HG03060 (cell line): ENCODE measurements at regions not wholly inside any gene's neighbourhood (a gene's known extent, or its start where the extent isn't known, plus 50 kb on each side); places are given as distances from the start of the nearest gene placed in this dataset.

Experiments
- ATAC-seq: cut with Tn5 transposase; IDR thresholded peaks from one replicate; pipeline ENCODE4 v1.9.1; 2021; ENCODE audit warnings: low read depth, moderate number of reproducible peaks; ENCODE audit not compliant: unreplicated experiment

DNA sequence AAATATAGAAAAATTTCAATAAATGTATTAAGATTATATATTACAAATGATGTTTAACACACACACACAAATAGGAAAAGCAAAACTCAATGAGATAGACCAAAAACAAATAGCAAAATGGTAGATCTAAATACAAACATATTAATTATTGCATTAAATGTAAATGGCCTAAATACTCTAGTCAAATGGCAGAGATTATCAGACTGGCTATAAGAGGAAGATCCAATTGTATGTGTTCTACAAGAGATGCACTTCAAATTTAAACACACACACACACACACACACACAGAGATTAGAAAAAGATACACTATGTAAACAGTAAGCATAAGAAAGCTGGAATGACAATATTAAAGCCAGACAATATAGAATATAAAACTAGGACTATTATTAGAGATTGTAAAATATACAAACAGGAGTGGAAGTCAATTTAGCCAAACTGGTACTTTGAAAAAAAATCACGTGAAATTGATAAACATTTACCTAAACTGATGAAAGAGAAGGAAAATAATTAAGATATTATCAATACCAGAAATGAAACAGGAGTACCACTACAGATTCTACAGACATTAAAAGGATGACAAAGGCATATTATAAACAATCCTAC is 150.5 kb downstream of the TBXT start:
- ATAC-seq = no peak

DNA sequence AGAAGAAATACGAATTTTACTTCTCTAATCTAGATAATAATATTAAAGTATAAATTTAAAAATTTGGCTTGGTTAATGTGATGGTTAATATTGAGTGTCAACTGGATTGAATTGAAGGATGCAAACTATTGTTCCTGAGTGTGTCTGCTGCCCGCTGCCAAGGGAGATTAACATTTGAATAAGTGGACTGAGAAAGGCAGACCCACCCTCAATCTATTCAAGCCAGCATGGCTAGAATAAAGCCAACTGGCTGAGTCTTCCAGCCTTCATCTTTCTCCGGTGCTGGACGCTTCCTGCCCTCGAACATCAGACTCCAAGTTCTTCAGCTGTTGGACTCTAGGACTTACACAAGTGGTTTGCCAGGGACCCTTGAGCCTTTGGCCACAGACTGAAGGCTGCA is 152.7 kb downstream of the TBXT start:
- ATAC-seq = no peak

- no peak for ATAC-seq
Measured at GRCh38 chr6:166010136-166010960, 157.3 kb downstream of the TBXT start.

DNA sequence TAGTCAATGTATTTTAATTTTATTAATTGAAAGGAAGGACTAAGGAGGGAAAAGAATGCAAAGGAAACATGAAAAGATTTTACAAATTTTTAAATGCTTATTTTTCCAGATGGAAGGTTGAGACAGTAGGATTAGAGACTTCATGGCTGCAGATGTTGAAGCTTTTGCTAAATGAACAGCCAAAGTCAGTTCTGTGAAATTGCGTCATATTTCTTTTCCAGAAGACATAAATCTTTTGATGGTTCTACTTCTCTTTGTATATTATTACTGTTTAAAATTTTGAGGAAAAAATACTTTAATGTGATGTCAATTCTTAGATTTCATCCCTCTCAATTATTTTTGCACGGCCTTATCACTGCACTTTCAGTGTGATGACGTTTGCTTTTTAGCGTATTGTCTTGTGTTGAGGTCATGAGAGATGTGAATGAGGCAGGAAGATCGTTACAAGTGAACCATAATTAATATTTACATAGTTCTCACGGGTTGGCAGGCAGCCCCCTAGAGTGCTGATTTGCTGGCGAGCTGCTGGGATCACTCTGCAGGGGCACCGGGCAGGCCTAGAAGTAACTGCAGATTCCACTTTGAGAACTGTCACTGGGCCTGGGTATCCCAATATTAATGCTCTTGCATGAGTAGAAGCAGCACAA is 158.1 kb downstream of the TBXT start:
- no peak for ATAC-seq

DNA sequence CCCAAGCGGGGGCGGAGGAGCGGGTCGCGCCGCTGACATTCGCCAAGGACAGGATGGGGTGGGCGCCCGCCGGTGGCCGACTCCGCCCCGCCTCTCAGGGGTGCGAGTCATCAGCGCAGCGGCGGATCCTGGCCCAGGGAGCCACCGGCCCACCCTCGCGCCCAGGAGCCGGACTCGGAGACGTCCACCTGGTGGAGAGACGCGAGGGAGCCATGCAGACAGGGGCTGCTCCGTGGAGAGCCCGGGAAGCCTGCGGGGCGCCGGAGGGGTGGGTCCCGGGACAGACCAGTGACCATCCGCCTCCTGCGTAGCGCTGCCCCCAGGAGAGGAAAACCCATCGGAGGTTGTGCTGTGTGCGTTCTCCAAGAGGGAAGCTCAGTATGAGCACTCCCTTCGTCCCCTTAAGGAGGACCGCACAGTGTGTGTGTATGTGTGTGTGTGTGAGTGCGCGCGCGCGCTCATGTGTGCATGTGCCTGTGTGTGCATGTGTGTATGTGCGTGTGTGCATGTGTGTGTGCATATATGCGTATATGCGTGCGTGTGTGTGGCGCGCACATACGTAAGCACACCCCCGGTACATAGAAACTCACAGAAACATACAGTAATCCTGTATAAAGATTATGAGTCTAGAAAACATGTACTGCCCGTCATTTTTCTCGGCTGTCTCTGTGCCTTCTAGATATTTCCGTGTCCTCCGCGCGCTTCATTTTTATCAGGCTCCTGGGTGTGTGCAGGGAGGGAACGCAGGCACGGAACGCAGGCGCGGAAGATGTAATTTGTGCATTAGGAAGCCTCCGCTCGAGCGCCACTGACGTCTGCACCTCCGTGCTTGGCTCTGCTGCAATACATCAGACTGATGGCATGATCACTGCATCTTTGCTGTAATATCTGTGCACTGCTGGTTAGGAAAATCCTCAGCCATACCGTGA is 158.9 kb downstream of the TBXT start:
- no peak for ATAC-seq

GRCh38 chr6:166007349-166008263 is 160.0 kb downstream of the TBXT start:
- no peak for ATAC-seq

GRCh38 chr6:166006900-166007301 is 160.8 kb downstream of the TBXT start:
- no peak for ATAC-seq

DNA sequence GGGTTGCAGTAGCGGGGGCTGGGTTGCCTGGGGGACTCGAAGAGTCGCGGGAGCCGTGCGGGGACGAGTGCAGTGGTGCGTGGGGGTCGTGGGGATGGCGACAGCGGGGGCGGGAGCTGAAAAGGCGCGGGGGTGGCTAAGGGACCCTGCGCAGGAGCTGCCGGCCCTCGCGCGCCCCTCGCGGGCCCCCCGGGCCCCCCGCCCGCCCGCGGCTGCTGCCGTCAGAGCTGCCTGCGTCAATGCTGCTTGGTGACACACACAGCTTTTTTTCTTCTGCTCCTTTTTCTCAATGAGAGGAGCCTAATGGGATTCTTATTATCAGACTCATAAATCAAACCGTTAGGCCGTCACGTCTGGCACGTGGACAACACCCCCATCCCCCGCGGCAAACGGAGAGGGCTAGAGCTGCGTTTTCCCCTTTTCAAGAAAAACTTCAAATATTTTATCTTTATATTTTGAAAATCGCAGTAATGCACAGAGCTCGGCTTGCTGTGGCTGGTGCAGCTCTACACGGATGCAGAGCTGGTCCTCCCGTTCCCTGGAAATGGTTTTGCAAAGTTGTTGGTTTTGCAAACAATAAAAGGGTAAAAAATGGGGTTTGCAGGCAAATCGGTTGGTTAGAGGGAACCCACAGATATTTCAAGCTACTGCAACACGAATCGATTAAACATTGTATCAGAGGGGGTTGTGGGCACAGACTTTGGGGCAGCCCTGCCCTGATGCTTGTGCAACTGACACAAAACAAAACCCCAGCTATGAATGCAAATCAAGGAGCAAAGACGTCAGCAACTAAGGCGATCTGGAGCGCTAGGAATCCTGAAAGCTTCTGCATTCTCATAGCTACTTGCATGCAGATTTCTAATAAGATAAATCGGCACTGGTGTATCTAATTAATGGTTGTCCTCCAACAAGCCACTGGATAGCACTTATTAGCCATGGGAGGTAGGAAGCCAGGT is 161.4 kb downstream of the TBXT start:
- no peak for ATAC-seq

GRCh38 chr6:166005401-166005943 is 162.2 kb downstream of the TBXT start:
- ATAC-seq = no peak

GRCh38 chr6:166004876-166005275 is 162.8 kb downstream of the TBXT start:
- no peak for ATAC-seq

GRCh38 chr6:166004471-166004870 is 163.2 kb downstream of the TBXT start:
- ATAC-seq = no peak

- ATAC-seq = no peak
Measured at GRCh38 chr6:166003569-166003968, 164.1 kb downstream of the TBXT start.

DNA sequence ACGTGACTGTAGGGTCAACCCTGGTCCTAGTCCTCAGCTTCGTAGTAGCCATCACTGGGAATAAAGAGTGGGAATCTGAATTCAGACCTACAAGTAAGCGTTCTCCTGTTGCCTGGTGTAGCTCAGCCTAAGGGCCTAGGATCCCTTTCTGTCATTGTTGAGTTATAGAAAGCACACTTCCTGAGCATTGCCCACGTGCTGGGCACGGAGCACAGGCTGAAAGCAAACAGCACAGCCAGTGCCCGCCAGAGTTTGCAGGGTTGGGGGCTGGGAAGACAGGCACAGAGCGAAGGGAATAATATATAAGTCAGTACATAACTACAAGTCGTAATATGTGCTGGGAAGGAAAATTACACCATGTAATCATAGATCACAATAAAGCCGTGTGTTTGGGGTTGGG is 166.3 kb downstream of the TBXT start:
- no peak for ATAC-seq

DNA sequence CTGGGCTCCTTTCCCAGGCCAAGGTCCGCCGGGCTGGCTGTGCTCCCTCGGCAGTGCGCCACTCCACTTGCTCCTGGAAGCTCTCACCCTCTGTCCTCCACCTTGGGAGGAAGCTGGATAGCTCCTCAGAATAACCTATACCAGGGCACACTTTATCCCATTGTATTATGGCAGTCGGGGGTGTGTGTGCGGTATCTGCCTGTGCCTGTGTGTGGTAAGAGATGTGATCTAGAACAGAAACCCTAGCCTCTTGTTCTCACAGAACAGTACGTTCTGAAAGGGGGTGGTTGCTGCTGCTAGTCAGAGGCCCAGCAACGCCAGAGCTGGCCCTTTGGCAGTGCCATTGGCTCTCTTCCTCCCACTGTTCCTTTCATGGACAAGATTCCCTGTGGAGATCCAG is 168.4 kb downstream of the TBXT start:
- ATAC-seq = no peak

GRCh38 chr6:165998072-165998471 is 169.6 kb downstream of the TBXT start:
- no peak for ATAC-seq

- no peak for ATAC-seq
Measured at GRCh38 chr6:165991341-165991740, 176.3 kb downstream of the TBXT start.

DNA sequence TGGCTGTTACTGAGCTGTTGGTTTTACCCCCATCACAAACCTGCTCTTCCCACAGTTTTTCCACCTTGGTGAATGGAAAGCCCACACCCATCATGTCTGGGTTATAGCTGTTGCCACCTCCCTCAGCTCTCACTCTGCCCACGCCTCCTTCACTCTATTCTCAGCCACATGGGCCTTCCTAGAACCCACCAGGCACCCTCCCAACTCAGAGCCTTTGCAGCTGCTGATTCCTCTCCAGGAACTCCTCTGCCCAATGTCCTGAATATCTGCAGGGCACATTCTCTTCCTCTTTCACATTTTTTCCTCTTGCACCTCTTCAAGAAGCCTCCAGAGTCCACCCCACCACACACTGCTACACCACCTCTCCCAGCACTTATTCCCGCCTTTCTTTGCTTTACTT is 177.4 kb downstream of the TBXT start:
- no peak for ATAC-seq

GRCh38 chr6:165988757-165989456 is 178.7 kb downstream of the TBXT start:
- no peak for ATAC-seq
